Lower leg skin (tissue), 3 donors: ENCODE measurements at regions not wholly inside any gene's neighbourhood (a gene's known extent, or its start where the extent isn't known, plus 50 kb on each side); places are given as distances from the start of the nearest gene placed in this dataset.
"Not testable (repeated sequence)": the region's sequence is repeated elsewhere in the genome, so short reads cannot be mapped to it uniquely, and the experiment has no call there.

Experiments
- CTCF ChIP-seq, 3 donors: fragments of 450-650 bp; IDR thresholded peaks; one replicate each; pipeline ENCODE4 v1.5.1; 2016; ENCODE audit warnings: antibody characterized with exemption in 3 of 3, mild to moderate bottlenecking in 3 of 3, moderate library complexity in 2 of 3
- POLR2A ChIP-seq, 2 donors: fragments of 450-650 bp; IDR thresholded peaks; one replicate each; pipeline ENCODE4 v1.6.1; 2016 to 2017; ENCODE audit warnings: antibody characterized with exemption in 2 of 2, mild to moderate bottlenecking in 1 of 2, moderate library complexity in 1 of 2

DNA sequence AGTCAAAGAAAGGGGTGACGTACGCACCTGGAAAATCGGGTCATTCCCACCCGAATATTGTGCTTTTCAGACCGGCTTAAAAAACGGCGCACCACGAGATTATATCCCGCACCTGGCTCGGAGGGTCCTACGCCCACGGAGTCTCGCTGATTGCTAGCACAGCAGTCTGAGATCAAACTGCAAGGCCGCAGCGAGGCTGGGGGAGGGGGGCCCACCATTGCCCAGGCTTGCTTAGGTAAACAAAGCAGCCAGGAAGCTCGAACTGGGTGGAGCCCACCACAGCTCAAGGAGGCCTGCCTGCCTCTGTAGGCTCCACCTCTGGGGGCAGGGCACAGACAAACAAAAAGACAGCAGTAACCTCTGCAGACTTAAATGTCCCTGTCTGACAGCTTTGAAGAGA lies 117.0 kb upstream of the PTBP2 start:
- not testable (repeated sequence) for TF ChIP-seq POLR2A, CTCF (IDR thresholded peaks at IDR 0.05)
